Anterior cingulate cortex (tissue), 58 donors: ENCODE measurements at regions not wholly inside any gene's neighbourhood (a gene's known extent, or its start where the extent isn't known, plus 50 kb on each side); places are given as distances from the start of the nearest gene placed in this dataset.
"Not testable (repeated sequence)": the region's sequence is repeated elsewhere in the genome, so short reads cannot be mapped to it uniquely, and the experiment has no call there.

Experiments
- DNase-seq, 58 donors: peaks; one replicate each; lab custom pipeline; 2025; lab: John Stamatoyannopoulos, UW

GRCh38 chr21:35982717-35983116, 77.6 kb downstream of the SETD4 start:
- no peak for DNase-seq

- no peak for DNase-seq
These were observed 78.7 kb downstream of the SETD4 start for GRCh38 chr21:35981514-35982070.

- no peak for DNase-seq
These were observed 79.5 kb downstream of the SETD4 start for GRCh38 chr21:35980821-35981220.

- not testable (repeated sequence) for DNase-seq
These were observed 82.5 kb downstream of the SETD4 start for GRCh38 chr21:35977860-35978259.

GRCh38 chr21:35976929-35977328, 83.4 kb downstream of the SETD4 start:
- DNase-seq = no peak

GRCh38 chr21:35976481-35976880, 83.8 kb downstream of the SETD4 start:
- DNase-seq = no peak

- DNase-seq = no peak
These were observed 85.6 kb downstream of the SETD4 start for GRCh38 chr21:35974775-35975174.

GRCh38 chr21:35971824-35972223, 88.5 kb downstream of the SETD4 start:
- no peak for DNase-seq

- no peak for DNase-seq
These were observed 91.0 kb downstream of the SETD4 start for GRCh38 chr21:35969281-35969680.

- DNase-seq = no peak
These were observed 91.8 kb downstream of the SETD4 start for GRCh38 chr21:35968564-35968963.

- DNase-seq = no peak
These were observed 94.6 kb downstream of the SETD4 start for GRCh38 chr21:35965699-35966098.

GRCh38 chr21:35963920-35964451, 96.3 kb downstream of the SETD4 start:
- DNase-seq = no peak

- no peak for DNase-seq
These were observed 97.4 kb downstream of the SETD4 start for GRCh38 chr21:35962917-35963316.

- no peak for DNase-seq
These were observed 106.3 kb downstream of the SETD4 start for GRCh38 chr21:35954066-35954465.

- no peak for DNase-seq
These were observed 106.7 kb downstream of the SETD4 start for GRCh38 chr21:35953597-35953996.

- DNase-seq = no peak
These were observed 107.5 kb downstream of the SETD4 start for GRCh38 chr21:35952651-35953340.

GRCh38 chr21:35948982-35949381, 111.3 kb downstream of the SETD4 start:
- DNase-seq = no peak

- DNase-seq = no peak
These were observed 115.1 kb downstream of the SETD4 start for GRCh38 chr21:35945089-35945671.

- DNase-seq = no peak
These were observed 116.6 kb downstream of the SETD4 start for GRCh38 chr21:35943752-35944151.

- DNase-seq = no peak
These were observed 117.8 kb downstream of the SETD4 start for GRCh38 chr21:35942211-35943144.
